HCEC 1CT (cell line): ENCODE measurements at regions not wholly inside any gene's neighbourhood (a gene's known extent, or its start where the extent isn't known, plus 50 kb on each side); places are given as distances from the start of the nearest gene placed in this dataset.
A peak's percentile ranks its signal among the peaks of the same experiment; 100 is the strongest.
"Not testable (repeated sequence)": the region's sequence is repeated elsewhere in the genome, so short reads cannot be mapped to it uniquely, and the experiment has no call there.

ENCODE experiments used
- DNase-seq: peaks from one replicate; pipeline ENCODE4 v3.0.0-alpha.2; 2017

DNA sequence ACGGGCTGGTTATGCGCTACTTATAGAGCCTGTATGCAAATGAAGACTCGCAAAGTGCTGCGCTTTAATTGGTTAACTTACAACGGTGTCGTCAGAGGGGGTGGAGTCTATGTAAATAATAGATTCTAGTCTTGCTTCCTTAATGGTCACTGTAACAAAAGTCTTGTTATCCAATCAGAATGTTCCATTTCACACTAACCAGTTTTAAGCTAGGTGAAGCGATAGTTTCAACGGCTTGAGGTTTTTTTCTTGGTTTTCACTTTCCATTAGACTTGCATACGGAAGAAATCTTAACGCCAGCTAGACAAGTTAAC, 66.9 kb downstream of the FAM72B start:
- DNase-seq = not testable (repeated sequence)

DNA sequence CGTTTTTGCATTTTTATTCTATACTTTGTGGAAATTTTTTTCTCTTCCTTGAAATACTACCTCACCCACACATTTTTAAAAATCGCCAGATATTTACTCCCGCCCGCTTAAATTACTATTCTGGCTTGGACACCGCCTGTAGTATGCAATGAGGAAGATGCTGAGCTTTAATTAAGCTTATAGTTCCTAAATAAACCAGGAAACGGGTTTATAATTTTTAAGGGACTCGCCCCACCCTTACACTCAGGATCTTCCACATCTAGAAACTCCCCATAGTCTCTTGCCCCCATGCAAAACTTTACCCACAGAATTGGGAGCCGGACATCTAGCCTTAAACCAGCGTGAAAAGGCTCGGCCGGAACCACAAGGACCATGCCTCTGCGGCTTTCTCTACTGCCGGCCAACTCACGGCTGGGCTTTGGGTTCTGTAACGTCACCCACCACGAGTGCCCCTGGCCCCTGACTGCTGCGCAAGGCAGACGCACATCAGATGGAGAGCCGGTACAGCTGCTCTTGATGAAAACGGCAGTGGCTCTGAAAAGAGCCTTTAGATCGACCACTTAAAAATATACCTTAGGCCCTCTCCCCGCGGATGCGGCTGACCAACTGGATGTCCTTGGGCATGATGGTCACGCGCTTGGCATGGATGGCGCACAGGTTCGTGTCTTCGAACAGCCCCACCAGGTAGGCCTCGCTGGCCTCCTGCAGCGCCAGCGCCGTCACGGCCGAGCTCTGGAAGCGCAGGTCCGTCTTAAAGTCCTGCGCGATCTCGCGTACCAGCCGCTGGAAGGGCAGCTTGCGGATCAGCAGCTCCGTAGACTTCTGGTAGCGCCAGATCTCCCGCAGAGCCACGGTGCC, 66.3 kb downstream of the FAM72B start:
- DNase-seq = peak; percentile 1
